ENCODE measurements at regions not wholly inside any gene's neighbourhood (a gene's known extent, or its start where the extent isn't known, plus 50 kb on each side); places are given as distances from the start of the nearest gene placed in this dataset. TPM values are rescaled to one million over a fixed set of nuclear protein-coding genes. Genes with fewer than 3 reads are reported as not detected.

DNA sequence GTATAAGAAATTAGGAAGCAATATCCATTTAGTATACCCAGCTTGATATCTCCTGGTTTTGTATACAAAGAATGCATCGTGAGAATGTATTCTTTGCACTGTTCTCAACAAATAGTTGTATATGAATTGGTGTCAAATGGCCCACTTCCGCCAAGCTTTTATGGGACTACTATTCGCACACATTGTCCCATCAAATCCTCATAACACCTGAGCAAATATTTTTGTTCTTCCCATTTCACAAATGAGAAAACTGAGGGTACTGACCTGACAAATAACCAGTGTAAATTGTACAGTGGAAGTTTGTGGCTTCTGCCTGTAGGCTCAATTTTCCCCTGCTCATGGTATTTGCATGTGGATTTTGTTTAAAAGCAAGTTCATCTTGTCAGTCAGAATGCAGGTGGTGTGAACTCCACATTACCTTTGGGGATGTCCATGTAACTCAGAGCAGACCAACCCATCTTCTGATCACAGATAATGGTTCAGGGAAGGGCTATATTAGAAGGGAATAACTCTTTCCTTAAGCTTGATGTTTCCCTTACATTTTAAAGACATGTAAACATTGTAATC is 51.5 kb upstream of the FAM241A start:
- Histone ChIP-seq H3K4me3 (ENCODE audit: control extremely low read depth in 1 of 5, extremely low read depth in 1 of 5, insufficient read depth in 1 of 5, low read depth in 2 of 5, low read length in 4 of 5) (no peak overlapping the region), H3K27me3 (replicated peaks in 1 of 4; ENCODE audit: control extremely low read depth in 1 of 4, control insufficient read depth in 3 of 4, insufficient read depth in 4 of 4, low read length in 3 of 4) (no peaks in the 10 kb centered on the region), H3K27ac (ENCODE audit: low read length in 2 of 2) (no peak overlapping the region), H2AFZ (ENCODE audit: insufficient read depth, low read depth, low read length, poor library complexity, severe bottlenecking) (no peak overlapping the region), H4K20me1 (ENCODE audit: control insufficient read depth, insufficient read depth, low read length, poor library complexity, severe bottlenecking) (no peaks in the 10 kb centered on the region), H3K36me3 (replicated peaks in 1 of 2; ENCODE audit: control extremely low read depth in 1 of 2, control insufficient read depth in 1 of 2, extremely low read depth in 1 of 2, insufficient read depth in 2 of 2, low read length in 1 of 2) (no peaks in the 10 kb centered on the region), H3K9ac (ENCODE audit: low read length) (no peak overlapping the region), H3K79me2 (ENCODE audit: control insufficient read depth, insufficient read depth, low read length) (no peaks in the 10 kb centered on the region), H3K4me2 (replicated peaks; ENCODE audit: low read depth, low read length, poor library complexity, severe bottlenecking) (no peak overlapping the region), H3K4me1 (ENCODE audit: control insufficient read depth in 2 of 2, insufficient read depth in 2 of 2, low read length in 2 of 2) (no peaks in the 10 kb centered on the region), H3K9me3 (ENCODE audit: control extremely low read depth in 1 of 3, control insufficient read depth in 2 of 3, insufficient read depth in 1 of 3, low read length in 2 of 3) (no peaks in the 10 kb centered on the region)
- TF ChIP-seq, protein P1, sequence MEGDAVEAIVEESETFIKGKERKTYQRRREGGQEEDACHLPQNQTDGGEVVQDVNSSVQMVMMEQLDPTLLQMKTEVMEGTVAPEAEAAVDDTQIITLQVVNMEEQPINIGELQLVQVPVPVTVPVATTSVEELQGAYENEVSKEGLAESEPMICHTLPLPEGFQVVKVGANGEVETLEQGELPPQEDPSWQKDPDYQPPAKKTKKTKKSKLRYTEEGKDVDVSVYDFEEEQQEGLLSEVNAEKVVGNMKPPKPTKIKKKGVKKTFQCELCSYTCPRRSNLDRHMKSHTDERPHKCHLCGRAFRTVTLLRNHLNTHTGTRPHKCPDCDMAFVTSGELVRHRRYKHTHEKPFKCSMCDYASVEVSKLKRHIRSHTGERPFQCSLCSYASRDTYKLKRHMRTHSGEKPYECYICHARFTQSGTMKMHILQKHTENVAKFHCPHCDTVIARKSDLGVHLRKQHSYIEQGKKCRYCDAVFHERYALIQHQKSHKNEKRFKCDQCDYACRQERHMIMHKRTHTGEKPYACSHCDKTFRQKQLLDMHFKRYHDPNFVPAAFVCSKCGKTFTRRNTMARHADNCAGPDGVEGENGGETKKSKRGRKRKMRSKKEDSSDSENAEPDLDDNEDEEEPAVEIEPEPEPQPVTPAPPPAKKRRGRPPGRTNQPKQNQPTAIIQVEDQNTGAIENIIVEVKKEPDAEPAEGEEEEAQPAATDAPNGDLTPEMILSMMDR (IDR thresholded peaks at IDR 0.05) = no peak
- no peak for TF ChIP-seq EZH2 (IDR thresholded peaks at IDR 0.05; ENCODE audit: borderline replicate concordance, insufficient read depth, low read depth, low read length, poor library complexity, severe bottlenecking)
- no peaks in the 10 kb centered on the region for H3K9me3 Mint-ChIP-seq (ENCODE audit: insufficient read depth)
- ChIA-PET POLR2A (no interaction called here), CTCF (no interaction called here)
- no peaks in the 10 kb centered on the region for H3K4me1 Mint-ChIP-seq
- DNase-seq (no peak), ATAC-seq (ENCODE audit: low read depth) (no peak)
- no peak overlapping the region for H3K4me3 Mint-ChIP-seq
- WGBS (ENCODE audit: insufficient coverage) = no CpG with 5 or more reads among the region's 3 CpGs
- no peaks in the 10 kb centered on the region for H3K27me3 Mint-ChIP-seq
- intact Hi-C loops (cut with micrococcal nuclease) = no loop called here
- no peak overlapping the region for H3K27ac Mint-ChIP-seq

DNA sequence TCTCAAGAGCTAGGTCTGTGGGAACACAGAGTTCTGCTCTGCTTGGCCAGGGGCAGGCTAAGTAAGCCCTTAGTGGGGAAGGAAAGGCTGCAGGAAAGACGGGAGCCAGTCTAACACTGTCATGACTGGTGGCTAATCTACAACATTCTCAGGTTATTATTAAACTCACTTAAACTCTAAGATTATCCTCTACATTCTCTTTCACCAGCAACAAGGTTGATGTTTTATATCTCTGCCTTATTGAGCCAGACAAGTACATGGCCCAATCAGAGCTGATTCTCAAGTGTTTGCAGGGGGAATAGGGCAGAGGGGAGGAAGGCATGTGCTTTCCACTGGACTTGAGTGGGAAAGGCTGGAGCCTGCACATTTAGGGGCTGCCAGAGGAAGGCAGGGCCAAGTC is 50.9 kb upstream of the FAM241A start:
- no peaks in the 10 kb centered on the region for H3K36me3 ChIP-seq (replicated peaks in 1 of 2; ENCODE audit: control extremely low read depth in 1 of 2, control insufficient read depth in 1 of 2, extremely low read depth in 1 of 2, insufficient read depth in 2 of 2, low read length in 1 of 2)
- H3K27me3 ChIP-seq (replicated peaks in 1 of 4; ENCODE audit: control extremely low read depth in 1 of 4, control insufficient read depth in 3 of 4, insufficient read depth in 4 of 4, low read length in 3 of 4) = peaks cover 0 to 4% (median 0%) of the 10 kb centered on the region in 4 experiments
- H3K27ac ChIP-seq (ENCODE audit: low read length in 2 of 2) = no peak overlapping the region
- DNase-seq (no peak), ATAC-seq (ENCODE audit: low read depth) (no peak)
- TF ChIP-seq, protein P1 (IDR thresholded peaks at IDR 0.05) = no peak
- TF ChIP-seq EZH2 (IDR thresholded peaks at IDR 0.05; ENCODE audit: borderline replicate concordance, insufficient read depth, low read depth, low read length, poor library complexity, severe bottlenecking) = no peak
- ChIA-PET CTCF (interaction anchor here (1.2 to 2.7 kb wide), 2 partner anchors 10 to 510 kb away, joined by 3 to 10 read pairs; no protein-coding TSS in a partner anchor), POLR2A (no interaction called here)
- no peaks in the 10 kb centered on the region for H3K9me3 ChIP-seq (ENCODE audit: control extremely low read depth in 1 of 3, control insufficient read depth in 2 of 3, insufficient read depth in 1 of 3, low read length in 2 of 3)
- WGBS (ENCODE audit: insufficient coverage) = 83% methylated on average over 1 of the region's 1 CpG
- no peak overlapping the region for H3K9ac ChIP-seq (ENCODE audit: low read length)
- no peaks in the 10 kb centered on the region for H3K27me3 Mint-ChIP-seq
- no peaks in the 10 kb centered on the region for H4K20me1 ChIP-seq (ENCODE audit: control insufficient read depth, insufficient read depth, low read length, poor library complexity, severe bottlenecking)
- no peaks in the 10 kb centered on the region for H3K4me1 ChIP-seq (ENCODE audit: control insufficient read depth in 2 of 2, insufficient read depth in 2 of 2, low read length in 2 of 2)
- H3K9me3 Mint-ChIP-seq (ENCODE audit: insufficient read depth) = no peaks in the 10 kb centered on the region
- H3K4me3 Mint-ChIP-seq = no peak overlapping the region
- H2AFZ ChIP-seq (ENCODE audit: insufficient read depth, low read depth, low read length, poor library complexity, severe bottlenecking) = no peak overlapping the region
- no peak overlapping the region for H3K4me2 ChIP-seq (replicated peaks; ENCODE audit: low read depth, low read length, poor library complexity, severe bottlenecking)
- H3K4me3 ChIP-seq (ENCODE audit: control extremely low read depth in 1 of 5, extremely low read depth in 1 of 5, insufficient read depth in 1 of 5, low read depth in 2 of 5, low read length in 4 of 5) = no peak overlapping the region
- no peaks in the 10 kb centered on the region for H3K79me2 ChIP-seq (ENCODE audit: control insufficient read depth, insufficient read depth, low read length)
- intact Hi-C loops (cut with micrococcal nuclease) = no loop called here
- no peaks in the 10 kb centered on the region for H3K4me1 Mint-ChIP-seq
- H3K27ac Mint-ChIP-seq = no peak overlapping the region

Small RNA genes in the stretch of these regions (small RNA-seq; reads per million reads assigned to genes)
- gene MIR297 (ENCODE audit: insufficient read length, low read depth, low replicate concordance) (not detected), gene RNU6-289P (ENCODE audit: insufficient read length, low read depth, low replicate concordance) (not detected)

Data from B cell (primary cell).